K562 (cell line): ENCODE measurements at regions not wholly inside any gene's neighbourhood (a gene's known extent, or its start where the extent isn't known, plus 50 kb on each side); places are given as distances from the start of the nearest gene placed in this dataset.
A peak's percentile ranks its signal among the peaks of the same experiment; 100 is the strongest.

ENCODE experiments used
- ATAC-seq: fragments of 200-7000 bp; cut with Tn5 transposase; 3 replicates; pipeline ENCODE4 v1.9.1; 2020; ENCODE audit warnings: moderate library complexity
- BruUV-seq: library from RNA; stranded (reverse); fragments of 400-500 nt; replicated peaks from 2 replicates; lab custom pipeline; 2021; lab: Mats Ljungman, UMichigan
- CTCF ChIA-PET: fragments of 300-600 bp; formaldehyde crosslinking; extraction: SDS; loops from one replicate; lab custom pipeline; 2021; ENCODE audit warnings: low intra/inter-chr PET ratio; lab: Yijun Ruan, JAX
- POLR2A ChIA-PET: fragments of 300-600, 350-650 bp; sonication (Branson Sonifier 250); formaldehyde crosslinking; extraction: SDS; loops from one replicate; lab custom pipeline; 2021; ENCODE audit warnings: antibody characterized with exemption, inconsistent platforms; lab: Yijun Ruan, JAX
- DNase-seq, 4 experiments: peaks; one replicate each; pipeline versions ENCODE4 v3.0.0 to v3.0.0-alpha.2; 2011 to 2018; ENCODE audit warnings: low spot score in 3 of 4, mixed read lengths in 3 of 4; ENCODE audit errors: extremely low read depth in 1 of 4
- FAIRE-seq: peaks from 2 replicates; lab custom pipeline; 2011; peaks lifted over from hg19 to GRCh38; lab: Jason Lieb, UNC
- H2AFZ ChIP-seq: 2 replicates; pipeline ENCODE4 v1.6.0; 2011; ENCODE audit warnings: low read depth, low read length, control low read depth, inconsistent platforms
- H3K27ac ChIP-seq: fragments of 200-600 bp; 3 replicates; pipeline ENCODE4 v1.8.0; 2011; ENCODE audit warnings: low read depth, mild to moderate bottlenecking, control low read depth, inconsistent platforms, low read length, moderate library complexity, mixed read lengths; ENCODE audit errors: extremely low read depth
- H3K27me3 ChIP-seq, 2 experiments: fragments of 300-600 bp in 1 of 2; 2 replicates in 1 of 2; 3 replicates in 1 of 2; pipeline versions ENCODE4 v1.6.0 to v1.8.0; 2011; ENCODE audit warnings: inconsistent platforms in 2 of 2, low read length in 2 of 2, mild to moderate bottlenecking in 1 of 2, mixed read lengths in 1 of 2, moderate library complexity in 1 of 2; ENCODE audit not compliant: control insufficient read depth in 2 of 2, insufficient read depth in 2 of 2
- H3K36me3 ChIP-seq: fragments of 300-600 bp; 3 replicates; pipeline ENCODE4 v1.8.0; 2011; ENCODE audit warnings: mild to moderate bottlenecking, low read length, inconsistent platforms; ENCODE audit not compliant: control insufficient read depth, insufficient read depth
- H3K4me1 ChIP-seq, 2 experiments: fragments of 200-600 bp in 1 of 2; replicated peaks in 1 of 2; 2 replicates in 1 of 2; 3 replicates in 1 of 2; pipeline versions ENCODE4 v1.5.1 to v1.8.0; 2011; ENCODE audit warnings: inconsistent platforms in 2 of 2, low read length in 2 of 2, mild to moderate bottlenecking in 1 of 2, mixed read lengths in 1 of 2, moderate library complexity in 1 of 2; ENCODE audit not compliant: control insufficient read depth in 2 of 2, insufficient read depth in 2 of 2
- H3K4me2 ChIP-seq: 2 replicates; pipeline ENCODE4 v1.6.1; 2011; ENCODE audit warnings: low read length, control low read depth, inconsistent platforms, mixed read lengths; ENCODE audit not compliant: insufficient read depth
- H3K4me3 ChIP-seq: fragments of 200-600 bp; sonication (generic), shearing (Covaris generic); 2 replicates; pipeline ENCODE4 v1.5.1; 2016; ENCODE audit warnings: control low read depth, inconsistent platforms
- H3K79me2 ChIP-seq: fragments of 200-600 bp; 3 replicates; pipeline ENCODE4 v1.8.0; 2011; ENCODE audit warnings: low read length, inconsistent platforms; ENCODE audit not compliant: control insufficient read depth, insufficient read depth
- H3K9ac ChIP-seq, 2 experiments: 2 replicates each; pipeline versions ENCODE4 v1.6.0 to v1.6.1; 2011; ENCODE audit warnings: low read depth in 2 of 2, low read length in 2 of 2, control low read depth in 1 of 2, inconsistent platforms in 1 of 2, mild to moderate bottlenecking in 1 of 2, mixed read lengths in 1 of 2; ENCODE audit not compliant: insufficient read depth in 1 of 2
- H3K9me1 ChIP-seq: one replicate; pipeline ENCODE4 v1.6.0; 2011; ENCODE audit warnings: inconsistent platforms, mild to moderate bottlenecking, low read length, moderate library complexity; ENCODE audit not compliant: control insufficient read depth, insufficient read depth
- H3K9me3 ChIP-seq: replicated peaks from 2 replicates; pipeline ENCODE4 v1.5.1; 2011; ENCODE audit warnings: low read depth, low read length, inconsistent platforms; ENCODE audit not compliant: control insufficient read depth, insufficient read depth
- H4K20me1 ChIP-seq: replicated peaks from 2 replicates; pipeline ENCODE4 v1.6.1; 2011; ENCODE audit warnings: low read length, inconsistent platforms, mixed read lengths; ENCODE audit not compliant: control insufficient read depth, insufficient read depth
- CEBPZ ChIP-seq: fragments of 150-350 bp; IDR thresholded peaks from 2 replicates; pipeline ENCODE4 v1.6.1; 2014; ENCODE audit warnings: low read depth, mild to moderate bottlenecking, low read length, borderline replicate concordance
- NCOR1 ChIP-seq: fragments of 450-650 bp; IDR thresholded peaks from 2 replicates; pipeline ENCODE4 v1.6.1; 2016; ENCODE audit warnings: mild to moderate bottlenecking, moderate library complexity
- NFRKB ChIP-seq: fragments of 450-650 bp; IDR thresholded peaks from 2 replicates; pipeline ENCODE4 v1.6.1; 2016; ENCODE audit warnings: low read depth
- TBP ChIP-seq: optimal IDR thresholded peaks from 2 replicates; pipeline ENCODE3; 2011; ENCODE audit warnings: low read depth, low read length, improper control_type of control experiment
- ZHX1 ChIP-seq: fragments of 150-350 bp; conservative IDR thresholded peaks from 2 replicates; pipeline ENCODE4 v1.6.1; 2014; ENCODE audit warnings: low read length
- ZNF212 ChIP-seq: fragments of 450-650 bp; formaldehyde crosslinking; IDR thresholded peaks from 2 replicates; pipeline ENCODE4 v1.4.0; 2020; ENCODE audit warnings: mild to moderate bottlenecking
- ZNF217 ChIP-seq: sonication (generic); formaldehyde crosslinking; IDR thresholded peaks from 2 replicates; pipeline ENCODE4 v1.8.0; 2022; ENCODE audit warnings: mild to moderate bottlenecking, missing genetic modification reagents
- ZNF282 ChIP-seq: sonication (generic); formaldehyde crosslinking; IDR thresholded peaks from 2 replicates; pipeline ENCODE4 v1.8.1; 2023; ENCODE audit warnings: missing genetic modification reagents
- ZNF324 ChIP-seq: fragments of 250-450 bp; sonication (Bioruptor Pico); IDR thresholded peaks from 2 replicates; pipeline ENCODE4 v1.4.0; 2020; ENCODE audit warnings: mild to moderate bottlenecking
- WGBS: fragments of 100-300 bp; shearing (Covaris generic); methylation state at CpG from one replicate; pipeline ENCODE4 v1.1.6; 2016; ENCODE audit warnings: low coverage, mixed read lengths; ENCODE audit not compliant: insufficient coverage; ENCODE audit errors: missing lambda C conversion rate; 5-methylcytosine and 5-hydroxymethylcytosine counted together
- in situ Hi-C: fragments of 300-500 bp; cut with MboI; formaldehyde crosslinking; loops from 4 replicates; pipeline ENCODE4 v1.15.0; 2018; ENCODE audit warnings: inconsistent platforms, mixed read lengths
- intact Hi-C: fragments of 100-400 bp; cut with micrococcal nuclease; formaldehyde crosslinking; loops from 2 replicates; pipeline ENCODE4 v1.14.2; 2022

- ATAC-seq (no peak), FAIRE-seq (no peak), DNase-seq (no peak)
- CTCF ChIA-PET = no interaction called here
- in situ Hi-C loops (no loop called here), intact Hi-C loops (no loop called here)
- Histone ChIP-seq H3K79me2 (no peaks in the 10 kb centered on the region), H2AFZ (no peak overlapping the region), H3K36me3 (no peaks in the 10 kb centered on the region), H3K9me3 (no peaks in the 10 kb centered on the region), H3K9ac (no peak overlapping the region), H3K27ac (no peak overlapping the region), H3K4me2 (no peak overlapping the region), H3K4me3 (no peak overlapping the region), H4K20me1 (no peaks in the 10 kb centered on the region), H3K4me1 (no peaks in the 10 kb centered on the region), H3K27me3 (no peaks in the 10 kb centered on the region), H3K9me1 (no peaks in the 10 kb centered on the region)
- BruUV-seq = no TSS peak
- POLR2A ChIA-PET = interaction anchor here (0.6 kb wide), 3 partner anchors 17 to 424 kb away, joined by 3 read pairs; no protein-coding TSS in a partner anchor
- under 1% methylated on average over 8 of the region's 8 CpGs for WGBS
- TF ChIP-seq ZNF212 (no peak), TBP (peak; percentile 43)
Observed at GRCh38 chr4:98203332-98204235, 57.6 kb upstream of the RAP1GDS1 start.

GRCh38 chr4:98202907-98203306 is 58.3 kb upstream of the RAP1GDS1 start:
- H3K9ac ChIP-seq = no peak overlapping the region
- no peaks in the 10 kb centered on the region for H3K36me3 ChIP-seq
- H3K4me1 ChIP-seq = no peaks in the 10 kb centered on the region
- H3K27me3 ChIP-seq = no peaks in the 10 kb centered on the region
- no peak overlapping the region for H2AFZ ChIP-seq
- H3K27ac ChIP-seq = no peak overlapping the region
- intact Hi-C loops = no loop called here
- ATAC-seq = no peak
- no peaks in the 10 kb centered on the region for H3K9me1 ChIP-seq
- no peak overlapping the region for H3K4me3 ChIP-seq
- H4K20me1 ChIP-seq = no peaks in the 10 kb centered on the region
- no peaks in the 10 kb centered on the region for H3K79me2 ChIP-seq
- no peaks in the 10 kb centered on the region for H3K9me3 ChIP-seq
- in situ Hi-C loops = no loop called here
- ChIA-PET POLR2A (interaction anchor here (0.6 kb wide), 1 partner anchor 234 kb away, joined by 3 read pairs; no protein-coding TSS in a partner anchor), CTCF (no interaction called here)
- FAIRE-seq = no peak
- BruUV-seq = no TSS peak
- 0% methylated on average over 1 of the region's 1 CpG for WGBS
- no peak for DNase-seq
- H3K4me2 ChIP-seq = no peak overlapping the region
- TF ChIP-seq ZNF282 (CRISPR knock-in tag) (no peak), NCOR1 (no peak), ZHX1 (no peak), CEBPZ (no peak), NFRKB (no peak), ZNF217 (CRISPR knock-in tag) (no peak), ZNF324 (CRISPR knock-in tag) (no peak)
